ENCODE measurements at regions not wholly inside any gene's neighbourhood (a gene's known extent, or its start where the extent isn't known, plus 50 kb on each side); places are given as distances from the start of the nearest gene placed in this dataset.

GRCh38 chr2:598058-598802 is 79.0 kb downstream of the TMEM18 start:
- H3K27ac ChIP-seq = no peak overlapping the region
- CTCF ChIA-PET = interaction anchor here (1.1 kb wide), 1 partner anchor 39 kb away, joined by 3 read pairs; no protein-coding TSS in a partner anchor
- no peak for TF ChIP-seq CTCF (conservative IDR thresholded peaks at IDR 0.05; ENCODE audit: low read depth)
- POLR2A ChIA-PET (ENCODE audit: low non-redundant PET) = no interaction called here
- DNase-seq (ENCODE audit: low spot score) = no peak

GRCh38 chr2:595831-596592 is 81.2 kb downstream of the TMEM18 start:
- no peak overlapping the region for H3K27ac ChIP-seq
- no peak for TF ChIP-seq CTCF (conservative IDR thresholded peaks at IDR 0.05; ENCODE audit: low read depth)
- CTCF ChIA-PET = no interaction called here
- POLR2A ChIA-PET (ENCODE audit: low non-redundant PET) = no interaction called here
- no peak for DNase-seq (ENCODE audit: low spot score)

- TF ChIP-seq CTCF (conservative IDR thresholded peaks at IDR 0.05; ENCODE audit: low read depth) = no peak
- ChIA-PET CTCF (no interaction called here), POLR2A (ENCODE audit: low non-redundant PET) (no interaction called here)
- no peak for DNase-seq (ENCODE audit: low spot score)
- H3K27ac ChIP-seq = no peak overlapping the region
Observed at GRCh38 chr2:595141-595815, 81.9 kb downstream of the TMEM18 start.

GRCh38 chr2:594297-594949 is 82.8 kb downstream of the TMEM18 start:
- no peak overlapping the region for H3K27ac ChIP-seq
- ChIA-PET CTCF (no interaction called here), POLR2A (ENCODE audit: low non-redundant PET) (no interaction called here)
- TF ChIP-seq CTCF (conservative IDR thresholded peaks at IDR 0.05; ENCODE audit: low read depth) = no peak
- DNase-seq (ENCODE audit: low spot score) = no peak

- no peak for TF ChIP-seq CTCF (conservative IDR thresholded peaks at IDR 0.05; ENCODE audit: low read depth)
- no peak for DNase-seq (ENCODE audit: low spot score)
- POLR2A ChIA-PET (ENCODE audit: low non-redundant PET) = no interaction called here
- CTCF ChIA-PET = no interaction called here
- no peak overlapping the region for H3K27ac ChIP-seq
Observed at GRCh38 chr2:593356-594026, 83.7 kb downstream of the TMEM18 start.

GRCh38 chr2:592737-593136 is 84.5 kb downstream of the TMEM18 start:
- no peak overlapping the region for H3K27ac ChIP-seq
- no peak for DNase-seq (ENCODE audit: low spot score)
- CTCF ChIA-PET = no interaction called here
- TF ChIP-seq CTCF (conservative IDR thresholded peaks at IDR 0.05; ENCODE audit: low read depth) = no peak
- POLR2A ChIA-PET (ENCODE audit: low non-redundant PET) = no interaction called here
